ENCODE measurements at regions not wholly inside any gene's neighbourhood (a gene's known extent, or its start where the extent isn't known, plus 50 kb on each side); places are given as distances from the start of the nearest gene placed in this dataset.

DNA sequence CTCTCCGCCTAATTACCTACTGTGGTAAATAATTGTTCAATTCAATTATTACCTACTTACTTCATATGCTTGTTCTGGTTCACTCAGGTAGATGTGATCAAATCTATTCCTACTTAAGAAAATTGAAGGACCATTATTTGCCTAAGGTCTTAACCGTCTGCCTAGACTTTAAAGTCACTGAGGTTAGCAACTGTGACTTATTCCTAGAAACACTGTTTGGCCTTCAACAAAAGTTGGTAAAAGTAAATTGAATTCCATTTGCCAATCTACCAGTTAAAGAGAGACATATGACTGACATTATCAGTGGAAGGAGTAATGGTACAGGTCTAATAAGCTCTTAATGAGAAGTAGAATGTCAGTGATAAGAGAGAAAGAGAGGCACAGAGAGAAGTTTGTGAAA lies 491.5 kb downstream of the NYAP2 start:
- H3K4me1 ChIP-seq (ENCODE audit: control insufficient read depth, insufficient read depth, low read length): 0 out of 2 replicates have a peak, but pooled peaks cover 3% of the 10 kb centered on the region
- H3K36me3 ChIP-seq (ENCODE audit: control insufficient read depth, insufficient read depth, low read length): no peaks in the 10 kb centered on the region
- ChIA-PET POLR2A (no interaction called here), CTCF (no interaction called here)
- H3K27me3 ChIP-seq (ENCODE audit: control insufficient read depth, insufficient read depth, low read length): no peaks in the 10 kb centered on the region
- intact Hi-C loops (cut with micrococcal nuclease; ENCODE audit: unreplicated experiment): no loop called here
- H3K27ac ChIP-seq (ENCODE audit: low read length): peak overlapping the region; percentile 49
- no peak for TF ChIP-seq SIN3A (IDR thresholded peaks at IDR 0.05; ENCODE audit: borderline replicate concordance, insufficient read depth, low read depth, low read length)
- TF ChIP-seq, protein P1, sequence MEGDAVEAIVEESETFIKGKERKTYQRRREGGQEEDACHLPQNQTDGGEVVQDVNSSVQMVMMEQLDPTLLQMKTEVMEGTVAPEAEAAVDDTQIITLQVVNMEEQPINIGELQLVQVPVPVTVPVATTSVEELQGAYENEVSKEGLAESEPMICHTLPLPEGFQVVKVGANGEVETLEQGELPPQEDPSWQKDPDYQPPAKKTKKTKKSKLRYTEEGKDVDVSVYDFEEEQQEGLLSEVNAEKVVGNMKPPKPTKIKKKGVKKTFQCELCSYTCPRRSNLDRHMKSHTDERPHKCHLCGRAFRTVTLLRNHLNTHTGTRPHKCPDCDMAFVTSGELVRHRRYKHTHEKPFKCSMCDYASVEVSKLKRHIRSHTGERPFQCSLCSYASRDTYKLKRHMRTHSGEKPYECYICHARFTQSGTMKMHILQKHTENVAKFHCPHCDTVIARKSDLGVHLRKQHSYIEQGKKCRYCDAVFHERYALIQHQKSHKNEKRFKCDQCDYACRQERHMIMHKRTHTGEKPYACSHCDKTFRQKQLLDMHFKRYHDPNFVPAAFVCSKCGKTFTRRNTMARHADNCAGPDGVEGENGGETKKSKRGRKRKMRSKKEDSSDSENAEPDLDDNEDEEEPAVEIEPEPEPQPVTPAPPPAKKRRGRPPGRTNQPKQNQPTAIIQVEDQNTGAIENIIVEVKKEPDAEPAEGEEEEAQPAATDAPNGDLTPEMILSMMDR (IDR thresholded peaks at IDR 0.05): no peak
- TF ChIP-seq, protein P2, sequence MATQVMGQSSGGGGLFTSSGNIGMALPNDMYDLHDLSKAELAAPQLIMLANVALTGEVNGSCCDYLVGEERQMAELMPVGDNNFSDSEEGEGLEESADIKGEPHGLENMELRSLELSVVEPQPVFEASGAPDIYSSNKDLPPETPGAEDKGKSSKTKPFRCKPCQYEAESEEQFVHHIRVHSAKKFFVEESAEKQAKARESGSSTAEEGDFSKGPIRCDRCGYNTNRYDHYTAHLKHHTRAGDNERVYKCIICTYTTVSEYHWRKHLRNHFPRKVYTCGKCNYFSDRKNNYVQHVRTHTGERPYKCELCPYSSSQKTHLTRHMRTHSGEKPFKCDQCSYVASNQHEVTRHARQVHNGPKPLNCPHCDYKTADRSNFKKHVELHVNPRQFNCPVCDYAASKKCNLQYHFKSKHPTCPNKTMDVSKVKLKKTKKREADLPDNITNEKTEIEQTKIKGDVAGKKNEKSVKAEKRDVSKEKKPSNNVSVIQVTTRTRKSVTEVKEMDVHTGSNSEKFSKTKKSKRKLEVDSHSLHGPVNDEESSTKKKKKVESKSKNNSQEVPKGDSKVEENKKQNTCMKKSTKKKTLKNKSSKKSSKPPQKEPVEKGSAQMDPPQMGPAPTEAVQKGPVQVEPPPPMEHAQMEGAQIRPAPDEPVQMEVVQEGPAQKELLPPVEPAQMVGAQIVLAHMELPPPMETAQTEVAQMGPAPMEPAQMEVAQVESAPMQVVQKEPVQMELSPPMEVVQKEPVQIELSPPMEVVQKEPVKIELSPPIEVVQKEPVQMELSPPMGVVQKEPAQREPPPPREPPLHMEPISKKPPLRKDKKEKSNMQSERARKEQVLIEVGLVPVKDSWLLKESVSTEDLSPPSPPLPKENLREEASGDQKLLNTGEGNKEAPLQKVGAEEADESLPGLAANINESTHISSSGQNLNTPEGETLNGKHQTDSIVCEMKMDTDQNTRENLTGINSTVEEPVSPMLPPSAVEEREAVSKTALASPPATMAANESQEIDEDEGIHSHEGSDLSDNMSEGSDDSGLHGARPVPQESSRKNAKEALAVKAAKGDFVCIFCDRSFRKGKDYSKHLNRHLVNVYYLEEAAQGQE (IDR thresholded peaks at IDR 0.05; ENCODE audit: insufficient read depth in 1 of 2, low read depth in 2 of 2, low read length in 1 of 2): no peak
- TF ChIP-seq TCF7L2 (IDR thresholded peaks at IDR 0.05; ENCODE audit: low read depth, low read length): no peak
- no peak for TF ChIP-seq POLR2AphosphoS5 (IDR thresholded peaks at IDR 0.05; ENCODE audit: low read depth, low read length)
- BruUV-seq (replicated peaks): no TSS peak
- peaks cover 4% of the 10 kb centered on the region; the same call in 1 of the 2 replicates for H3K9me3 ChIP-seq (ENCODE audit: control insufficient read depth, insufficient read depth, low read depth, low read length)
- H3K4me3 ChIP-seq (ENCODE audit: low read depth in 2 of 2, low read length in 2 of 2): no peak overlapping the region
- no peak for ATAC-seq
- in situ Hi-C loops (cut with HindIII; ENCODE audit: low pct_unique_long_range_greater_than_20kb, low sequenced_read_pairs): no loop called here
- DNase-seq (ENCODE audit: low read depth, low spot score): no peak

DNA sequence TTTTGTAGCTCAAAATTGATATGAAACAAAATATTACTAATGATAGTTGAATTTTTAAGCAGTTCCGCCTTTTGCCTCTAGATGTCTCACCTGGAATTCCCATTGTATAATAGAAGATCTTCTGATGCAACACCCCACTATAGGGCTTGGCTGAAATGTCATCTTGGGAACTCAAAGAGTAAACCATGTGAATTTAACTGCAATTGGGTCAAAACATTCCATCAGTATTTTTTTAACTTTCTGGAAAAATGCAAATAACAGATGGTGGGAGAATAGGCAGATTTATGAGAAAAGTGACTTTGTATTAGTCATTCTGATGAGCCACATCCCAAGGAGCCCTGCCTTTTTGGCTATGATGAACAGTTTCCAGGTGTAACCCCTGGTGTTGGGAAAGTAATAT lies 489.9 kb downstream of the NYAP2 start:
- no TSS peak for BruUV-seq (replicated peaks)
- Histone ChIP-seq H3K27me3 (ENCODE audit: control insufficient read depth, insufficient read depth, low read length) (no peaks in the 10 kb centered on the region), H3K4me1 (ENCODE audit: control insufficient read depth, insufficient read depth, low read length) (0 out of 2 replicates have a peak, but pooled peaks cover 3% of the 10 kb centered on the region), H3K9me3 (ENCODE audit: control insufficient read depth, insufficient read depth, low read depth, low read length) (peaks cover 4% of the 10 kb centered on the region; the same call in 1 of the 2 replicates), H3K36me3 (ENCODE audit: control insufficient read depth, insufficient read depth, low read length) (no peaks in the 10 kb centered on the region), H3K27ac (ENCODE audit: low read length) (peak overlapping the region; percentile 52; the same call in 1 of the 2 replicates), H3K4me3 (ENCODE audit: low read depth in 2 of 2, low read length in 2 of 2) (no peak overlapping the region)
- in situ Hi-C loops (cut with HindIII; ENCODE audit: low pct_unique_long_range_greater_than_20kb, low sequenced_read_pairs): no loop called here
- no peak for TF ChIP-seq SIN3A (IDR thresholded peaks at IDR 0.05; ENCODE audit: borderline replicate concordance, insufficient read depth, low read depth, low read length)
- TF ChIP-seq, protein P1 (IDR thresholded peaks at IDR 0.05): peak; percentile 69; the same call in 1 of the 2 replicates
- no peak for ATAC-seq
- POLR2A ChIA-PET: no interaction called here
- peak; percentile 18 for DNase-seq (ENCODE audit: low read depth, low spot score)
- intact Hi-C loops (cut with micrococcal nuclease; ENCODE audit: unreplicated experiment): loop anchor here (5.0 kb wide), 1 partner anchor 908 kb away; the partner anchor contains the start of gene IRS1
- CTCF ChIA-PET: no interaction called here

Measured in Panc1 (cell line).